Posterior cingulate gyrus (tissue), 11 donors: ENCODE measurements at regions not wholly inside any gene's neighbourhood (a gene's known extent, or its start where the extent isn't known, plus 50 kb on each side); places are given as distances from the start of the nearest gene placed in this dataset.

ENCODE experiments used
- DNase-seq, 10 donors: peaks; one replicate each; pipeline versions ENCODE4 v3.0.0 to v3.0.0-alpha.2; 2020 to 2021; ENCODE audit warnings: mixed read lengths in 3 of 10
- intact Hi-C: fragments of 100-400 bp; cut with DNase I; formaldehyde crosslinking; loops from one replicate; pipeline ENCODE4 v1.15.1; 2023

DNA sequence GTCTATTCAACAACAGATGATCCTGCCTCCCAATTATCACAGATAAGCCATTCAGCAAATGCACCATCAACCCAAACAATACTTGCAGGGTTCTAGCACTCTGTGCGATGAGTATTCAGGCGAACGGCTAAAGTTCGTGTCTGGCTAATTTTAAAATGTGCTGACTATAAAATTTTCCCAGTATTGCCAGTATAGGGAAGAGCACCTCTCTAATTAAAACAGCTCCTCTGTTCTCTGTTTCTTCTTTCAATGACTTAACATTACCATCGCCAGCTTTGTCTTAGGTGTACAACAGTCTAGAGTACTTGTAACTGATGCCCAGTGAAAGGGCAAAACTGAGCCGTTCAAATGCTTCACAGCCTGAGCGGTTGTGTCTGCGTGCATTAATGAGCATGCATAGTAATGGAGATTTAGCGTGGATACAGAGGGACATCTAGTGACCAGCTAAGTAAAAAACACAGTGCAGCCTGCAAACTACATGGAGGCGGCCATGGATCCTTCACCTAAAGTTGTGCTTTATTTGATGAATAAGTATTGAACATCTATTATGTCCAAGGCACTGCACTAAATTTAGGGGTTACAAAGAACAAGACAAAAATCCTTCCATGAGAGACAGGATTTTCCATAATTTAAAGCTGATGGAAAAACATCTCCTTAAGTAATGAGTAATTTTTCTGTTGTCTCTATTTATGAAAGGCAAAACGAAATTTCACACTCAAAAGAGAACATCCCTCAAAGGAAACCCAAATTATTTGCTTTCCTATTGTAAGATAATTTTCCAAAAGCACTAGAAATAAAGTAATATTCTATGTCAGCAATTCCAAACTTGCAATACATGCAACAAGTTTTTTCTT is 120.0 kb downstream of the SETD4 start:
- intact Hi-C loops = loop anchor here (2.0 kb wide), 2 partner anchors 1196 to 1248 kb away; no protein-coding TSS in a partner anchor

DNA sequence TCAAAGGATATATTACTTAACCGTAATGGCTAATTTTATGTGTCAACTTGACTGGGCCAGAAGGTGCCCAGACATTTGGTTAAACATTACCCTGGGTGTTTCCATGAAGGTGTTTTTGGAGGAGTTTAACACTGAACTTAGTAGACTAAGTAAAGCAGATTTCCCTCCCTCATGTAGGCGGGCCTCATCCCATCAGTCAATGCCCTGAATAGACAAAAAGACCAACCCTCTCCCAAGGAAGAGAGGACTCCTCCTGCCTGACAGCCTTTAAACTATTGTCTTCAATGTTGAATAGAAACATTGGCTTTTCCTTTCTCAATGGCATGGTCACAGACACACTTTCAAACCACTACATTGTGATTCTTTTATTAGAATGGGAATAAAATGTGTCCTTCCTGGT is 121.9 kb downstream of the SETD4 start:
- no peak for DNase-seq
- intact Hi-C loops = loop anchor here (10.0 kb wide), 1 partner anchor 1054 kb away; no protein-coding TSS in a partner anchor

More for the DNA sequence above, 120.0 kb downstream of the SETD4 start:
- peak in 8 of 10 donors; percentile 17 to 88 (median 32) for DNase-seq

DNA sequence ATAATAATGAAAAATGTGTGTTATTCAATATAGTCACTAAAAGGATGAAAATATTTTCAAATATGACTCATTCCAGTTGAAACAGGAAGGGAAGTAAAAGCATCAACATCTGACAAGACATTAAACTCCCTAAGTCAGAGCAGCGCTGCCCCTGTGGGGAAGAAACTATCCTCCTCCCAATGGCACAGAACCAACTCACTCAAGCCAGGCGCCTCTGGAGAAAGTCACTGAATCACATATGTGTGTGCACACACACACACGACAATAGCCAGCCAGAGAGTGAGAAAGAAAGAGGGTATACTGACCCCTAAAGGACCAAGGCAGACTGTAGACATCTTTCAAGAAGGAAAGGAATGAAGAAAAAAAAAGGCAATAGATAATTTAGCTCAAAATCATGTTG is 126.9 kb downstream of the SETD4 start:
- no peak for DNase-seq
- intact Hi-C loops = loop anchor here (10.0 kb wide), 1 partner anchor 1049 kb away; no protein-coding TSS in a partner anchor

DNA sequence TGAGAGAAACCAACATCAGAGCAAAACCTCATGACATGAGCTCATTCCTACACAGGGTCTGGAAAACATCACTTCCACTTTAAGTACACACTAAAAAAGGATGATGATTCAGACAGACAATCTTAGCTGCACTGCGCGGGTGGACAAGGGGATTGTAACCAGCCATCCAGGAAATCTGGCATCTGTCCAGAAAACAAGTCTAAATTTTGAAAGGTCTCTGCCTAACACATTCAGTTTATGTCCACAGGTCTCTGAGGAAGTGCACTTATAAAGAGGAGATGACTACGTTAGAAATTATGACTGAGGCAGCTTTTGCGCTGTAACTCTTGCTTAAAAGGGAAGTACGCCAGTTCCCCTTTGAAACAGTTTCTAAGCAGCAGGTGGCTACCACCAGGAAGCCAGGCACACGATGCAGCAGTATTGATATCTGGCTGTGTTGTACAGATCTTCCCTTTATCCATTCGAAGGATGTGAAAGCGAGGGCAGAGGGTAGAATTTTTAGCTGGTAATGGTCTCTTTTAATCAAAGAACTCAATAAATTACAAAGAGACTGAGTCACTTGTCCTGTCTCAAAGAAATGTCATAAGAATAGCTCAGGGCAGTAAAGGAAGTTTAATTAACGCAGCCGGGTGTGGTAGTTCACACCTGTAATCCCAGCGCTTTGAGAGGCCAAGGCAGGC is 128.0 kb downstream of the SETD4 start:
- intact Hi-C loops = loop anchor here (10.0 kb wide), 1 partner anchor 1048 kb away; no protein-coding TSS in a partner anchor
- peak in 1 of 10 donors; percentile 23 for DNase-seq

DNA sequence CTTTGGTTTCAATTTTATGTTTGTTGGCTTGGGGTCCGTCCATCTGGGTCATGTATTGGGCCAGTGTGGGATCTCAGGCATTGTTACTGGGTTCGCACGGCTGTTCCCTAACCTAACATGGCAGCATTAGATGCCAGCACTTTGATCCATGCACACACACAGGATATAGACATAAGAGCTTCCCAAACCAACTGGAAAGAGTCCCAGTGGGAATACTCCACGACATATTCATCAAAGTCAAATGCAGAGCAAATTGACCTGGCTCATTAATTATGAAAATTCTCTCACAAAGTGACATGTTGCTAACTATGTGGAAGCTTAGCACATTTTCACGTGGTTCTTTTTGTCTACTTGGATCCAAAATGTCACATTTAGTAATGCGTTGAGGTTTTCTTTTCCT is 130.4 kb downstream of the SETD4 start:
- intact Hi-C loops = loop anchor here (10.0 kb wide), 1 partner anchor 1045 kb away; no protein-coding TSS in a partner anchor
- no peak for DNase-seq

DNA sequence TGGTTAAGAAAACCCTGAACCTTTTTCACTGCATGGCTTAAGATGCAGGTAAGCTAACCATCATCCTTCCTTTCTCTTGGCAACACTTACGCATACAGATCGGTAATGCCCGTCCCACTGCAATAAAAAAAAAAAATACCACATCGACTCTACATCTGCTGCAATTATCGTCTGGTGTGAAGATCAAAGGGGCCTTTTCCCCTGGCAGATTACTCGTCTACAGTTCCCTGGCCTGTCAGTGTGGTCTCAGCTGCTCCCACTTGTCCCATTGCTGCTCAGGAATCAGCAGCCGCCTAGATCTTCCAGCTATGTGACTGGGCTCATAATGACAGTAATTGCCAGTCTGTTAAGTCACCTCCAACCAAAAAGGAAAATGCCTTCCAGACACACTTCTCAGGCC is 133.1 kb downstream of the SETD4 start:
- DNase-seq = no peak
- intact Hi-C loops = no loop called here

DNA sequence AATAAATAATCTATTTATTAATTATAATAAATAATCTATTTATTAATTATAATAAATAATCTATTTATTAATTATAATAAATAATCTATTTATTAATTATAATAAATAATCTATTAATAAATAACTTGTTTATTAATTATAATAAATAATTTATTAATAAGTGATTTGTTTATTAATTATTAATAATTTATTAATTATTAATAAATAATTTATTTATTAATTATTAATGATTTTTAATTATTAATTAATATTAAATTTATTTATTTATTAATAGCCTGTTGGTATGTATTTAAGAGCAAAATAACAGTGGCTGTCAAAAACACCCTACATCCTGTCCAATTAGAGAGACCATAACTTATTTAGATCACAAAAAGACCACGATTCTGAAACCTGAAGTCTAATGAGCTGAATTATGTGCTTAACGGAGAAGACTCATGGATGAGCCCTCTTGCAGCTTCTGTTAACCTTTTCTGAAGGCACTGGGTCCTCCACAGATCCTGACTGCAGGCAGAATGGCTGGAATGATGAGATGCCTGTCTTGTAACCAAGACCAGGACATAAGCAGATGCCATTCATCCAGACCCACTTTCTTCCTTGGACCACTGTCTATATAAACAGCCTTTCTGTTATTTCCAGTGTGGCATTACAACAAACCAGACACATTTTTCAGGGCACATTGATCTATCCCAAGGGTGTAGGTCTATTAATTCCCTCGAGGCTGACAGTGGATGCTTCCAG is 134.2 kb downstream of the SETD4 start:
- no peak for DNase-seq
- intact Hi-C loops = no loop called here

DNA sequence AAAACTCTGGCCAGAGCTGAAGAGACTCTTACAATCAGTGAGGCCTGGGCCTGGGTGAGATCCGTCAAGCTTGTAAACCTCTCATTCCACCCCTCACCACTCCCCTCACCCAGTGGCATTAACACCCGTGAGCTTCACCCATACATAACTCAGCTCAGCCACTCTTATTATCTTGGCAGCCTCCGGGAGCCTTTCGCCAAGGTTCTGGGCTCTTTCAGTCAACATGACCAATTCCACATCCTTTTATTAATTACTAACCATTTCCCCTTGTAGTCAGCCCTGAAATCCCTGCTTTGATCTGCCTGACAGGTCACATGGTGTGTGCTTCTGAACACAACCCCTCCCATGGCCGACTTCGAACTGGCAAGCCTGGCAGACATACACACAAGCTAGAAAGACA is 134.8 kb downstream of the SETD4 start:
- DNase-seq = no peak
- intact Hi-C loops = no loop called here

DNA sequence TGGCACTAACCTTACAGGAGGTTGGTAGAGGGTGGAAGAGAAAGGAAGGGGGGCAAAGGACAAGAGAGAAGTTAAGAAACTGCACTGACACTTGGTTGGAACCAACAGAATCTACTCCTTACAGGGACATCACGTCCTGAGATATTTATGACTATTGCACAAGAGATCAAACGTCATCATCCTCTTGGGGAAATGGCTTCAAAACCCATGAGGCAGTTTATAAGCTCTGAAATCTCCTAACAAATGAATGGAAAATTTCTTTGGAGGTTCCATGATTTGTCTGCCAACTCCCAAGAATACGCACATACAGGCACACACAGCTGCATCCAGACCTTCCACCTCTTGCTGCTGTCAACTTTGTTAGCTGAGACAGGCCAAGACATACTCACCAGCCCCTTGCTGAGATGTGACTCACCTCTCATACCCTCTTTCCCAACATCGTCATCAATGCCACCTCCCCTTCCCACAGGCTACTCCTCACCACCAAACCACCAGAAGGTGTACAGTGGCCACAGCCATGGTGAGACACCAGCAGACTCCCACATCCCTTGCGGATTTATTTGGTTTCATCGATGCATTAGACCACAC is 135.5 kb downstream of the SETD4 start:
- no peak for DNase-seq
- intact Hi-C loops = no loop called here

DNA sequence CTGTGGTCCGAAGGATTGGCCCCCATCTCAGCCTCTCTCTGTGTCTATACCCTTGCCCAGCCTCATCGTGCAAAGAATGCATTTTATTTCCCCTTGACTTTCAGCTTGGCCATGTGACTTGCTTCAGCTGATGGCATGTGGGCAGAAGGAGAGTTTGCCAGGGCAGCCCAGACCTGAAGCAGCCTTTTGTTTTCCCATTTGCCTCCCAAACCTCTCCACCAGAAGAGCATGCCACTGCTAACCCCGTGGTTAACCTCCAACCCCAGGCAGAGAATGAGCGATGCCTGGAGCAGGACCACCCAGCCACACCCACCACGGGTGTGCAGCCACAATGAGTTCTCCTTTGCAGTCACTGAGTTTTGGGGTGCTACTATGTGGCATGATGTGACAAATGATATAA is 136.4 kb downstream of the SETD4 start:
- intact Hi-C loops = no loop called here
- DNase-seq = no peak

DNA sequence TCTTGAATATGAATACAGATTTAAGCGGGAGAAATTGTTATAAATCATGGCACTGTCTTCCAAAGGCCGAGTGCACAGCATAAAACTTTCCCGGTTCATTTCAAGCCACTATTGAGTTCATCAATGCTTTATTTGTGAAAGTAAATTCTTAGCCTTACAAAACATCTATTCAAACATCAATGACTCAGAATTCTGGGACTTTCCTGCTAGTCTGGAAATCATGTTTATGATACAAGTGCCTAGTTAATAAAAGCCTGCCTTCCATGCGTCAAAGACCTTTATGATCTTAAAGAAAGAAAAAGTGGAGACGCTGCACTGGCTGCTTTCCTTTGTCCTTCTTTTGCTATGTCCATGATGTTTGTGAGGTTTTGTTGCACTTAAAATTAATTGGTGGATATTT is 137.7 kb downstream of the SETD4 start:
- intact Hi-C loops = no loop called here
- no peak for DNase-seq

DNA sequence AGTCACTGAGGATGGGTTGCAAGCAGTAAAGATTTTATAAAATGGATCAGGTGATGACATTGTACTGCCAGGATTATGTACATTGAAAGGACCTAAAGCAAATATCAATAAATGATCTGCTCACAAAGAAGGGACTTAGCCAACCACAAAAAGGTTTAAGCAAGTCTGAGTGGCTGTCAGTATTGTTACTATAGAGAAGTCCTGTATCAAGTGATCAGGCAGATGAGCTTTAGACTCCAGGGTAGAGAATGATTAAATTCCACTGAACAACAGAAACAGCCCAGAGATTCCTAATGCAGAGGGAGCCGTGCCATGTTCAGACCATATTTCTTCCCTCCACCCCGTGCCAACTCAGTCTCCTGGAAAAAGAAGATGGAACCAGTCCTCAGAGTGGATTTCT is 138.9 kb downstream of the SETD4 start:
- no peak for DNase-seq
- intact Hi-C loops = no loop called here

DNA sequence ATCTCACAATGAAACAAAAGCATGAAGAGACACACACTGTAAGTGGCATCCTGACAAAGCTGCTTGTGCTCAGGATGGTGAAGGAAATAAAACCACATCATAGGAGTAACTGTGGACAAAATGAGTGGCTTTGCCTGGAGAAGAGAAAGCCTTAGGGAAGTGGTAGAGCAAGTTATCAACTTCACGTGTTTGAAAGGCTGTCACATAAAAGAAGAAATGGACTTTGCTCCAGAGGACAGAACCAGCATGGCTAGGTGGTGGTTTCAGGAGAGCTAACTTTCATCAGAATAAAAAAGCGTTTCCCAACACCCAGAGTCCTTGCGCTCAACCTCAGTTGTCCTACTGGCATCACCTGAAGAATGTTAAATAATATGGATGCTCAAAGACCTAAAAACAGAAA is 139.9 kb downstream of the SETD4 start:
- DNase-seq = no peak
- intact Hi-C loops = no loop called here

DNA sequence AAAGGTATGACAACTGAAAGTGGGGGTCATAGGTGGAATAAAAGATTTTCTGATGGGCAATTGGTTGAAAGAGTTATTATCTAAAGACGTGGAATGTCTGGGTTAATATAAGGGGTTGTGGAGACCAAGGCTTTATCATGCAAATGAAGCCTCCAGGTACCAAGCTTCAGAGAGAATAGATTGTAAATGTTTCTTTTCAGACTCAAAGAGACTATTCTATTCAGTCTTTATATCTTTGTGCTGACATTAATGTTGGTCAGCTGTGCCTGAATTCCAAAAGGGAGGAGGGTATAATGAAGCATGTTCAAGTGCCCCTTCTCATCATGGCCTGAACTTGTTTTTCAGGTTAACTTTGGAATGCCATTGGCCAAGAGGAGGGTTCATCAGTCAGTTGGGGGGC is 145.3 kb downstream of the SETD4 start:
- no peak for DNase-seq
- intact Hi-C loops = no loop called here

DNA sequence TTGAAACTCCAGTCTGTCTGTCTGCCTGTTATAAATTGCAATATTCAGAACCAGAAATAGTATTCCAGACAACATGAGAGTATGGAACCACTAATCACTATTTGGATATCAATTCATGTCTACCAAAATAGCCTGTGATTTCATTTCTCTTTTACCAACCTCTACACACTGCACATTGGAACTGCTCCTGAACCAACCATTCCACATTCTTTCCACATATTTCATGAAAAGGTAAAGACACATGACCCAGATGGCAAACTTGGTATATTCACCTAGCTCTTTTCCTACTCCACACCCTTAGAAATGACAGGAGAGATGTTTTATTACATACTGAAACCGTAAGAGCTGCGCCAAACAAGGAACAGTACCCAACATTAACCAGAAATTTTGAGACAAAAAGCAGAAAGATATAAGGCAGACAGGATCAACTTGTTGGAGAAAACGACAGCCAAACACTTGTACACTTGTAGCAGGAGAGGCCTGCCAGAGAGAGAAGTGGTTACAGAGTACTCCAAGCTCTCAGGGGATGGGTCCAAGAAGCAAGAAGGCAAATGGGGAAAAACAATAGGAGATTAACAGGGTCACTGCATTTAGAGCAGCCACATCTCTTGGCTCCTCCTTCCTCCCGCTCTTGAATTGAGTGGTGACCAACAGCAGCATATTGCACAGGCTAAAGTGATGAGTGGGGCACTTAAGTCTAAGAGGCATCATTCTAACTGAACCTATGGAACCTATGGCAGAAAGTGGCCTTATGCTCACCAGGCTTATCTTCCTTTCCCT is 148.7 kb downstream of the SETD4 start:
- DNase-seq = no peak
- intact Hi-C loops = no loop called here

DNA sequence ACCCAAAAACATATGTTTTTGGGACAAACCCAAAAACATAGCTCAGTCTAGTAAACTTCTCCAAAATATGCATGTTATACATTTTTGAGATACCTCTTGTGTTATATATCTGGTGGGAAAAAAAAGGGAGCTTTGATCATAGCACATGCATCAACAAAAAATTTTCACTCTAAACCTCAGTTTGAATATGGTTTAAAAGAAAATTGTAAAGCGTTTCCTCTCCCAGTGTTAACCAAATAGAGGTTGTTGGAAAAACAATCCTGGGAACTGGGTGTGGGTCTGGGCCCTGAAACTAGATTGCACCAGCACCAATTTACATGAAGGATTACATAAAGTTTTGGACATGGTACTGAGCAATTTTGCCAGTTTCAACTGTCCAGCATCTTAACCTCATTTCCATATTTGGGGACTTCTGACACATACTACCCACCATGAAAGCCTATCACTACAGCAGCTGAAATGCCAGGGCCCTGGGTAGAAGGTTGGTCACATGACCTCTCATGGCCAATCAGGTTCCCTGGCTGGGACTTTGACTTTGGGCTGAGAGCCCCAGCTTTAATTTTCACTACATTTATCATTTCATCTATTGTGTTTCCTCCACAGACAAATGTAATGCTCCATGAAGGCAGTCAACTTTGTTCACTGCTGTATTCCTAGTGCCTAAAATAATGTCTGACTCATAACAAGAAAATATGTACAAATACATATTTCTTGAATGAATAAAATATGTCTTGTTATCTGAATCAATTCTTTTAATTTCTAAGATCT is 150.7 kb downstream of the SETD4 start:
- DNase-seq = no peak
- intact Hi-C loops = no loop called here

DNA sequence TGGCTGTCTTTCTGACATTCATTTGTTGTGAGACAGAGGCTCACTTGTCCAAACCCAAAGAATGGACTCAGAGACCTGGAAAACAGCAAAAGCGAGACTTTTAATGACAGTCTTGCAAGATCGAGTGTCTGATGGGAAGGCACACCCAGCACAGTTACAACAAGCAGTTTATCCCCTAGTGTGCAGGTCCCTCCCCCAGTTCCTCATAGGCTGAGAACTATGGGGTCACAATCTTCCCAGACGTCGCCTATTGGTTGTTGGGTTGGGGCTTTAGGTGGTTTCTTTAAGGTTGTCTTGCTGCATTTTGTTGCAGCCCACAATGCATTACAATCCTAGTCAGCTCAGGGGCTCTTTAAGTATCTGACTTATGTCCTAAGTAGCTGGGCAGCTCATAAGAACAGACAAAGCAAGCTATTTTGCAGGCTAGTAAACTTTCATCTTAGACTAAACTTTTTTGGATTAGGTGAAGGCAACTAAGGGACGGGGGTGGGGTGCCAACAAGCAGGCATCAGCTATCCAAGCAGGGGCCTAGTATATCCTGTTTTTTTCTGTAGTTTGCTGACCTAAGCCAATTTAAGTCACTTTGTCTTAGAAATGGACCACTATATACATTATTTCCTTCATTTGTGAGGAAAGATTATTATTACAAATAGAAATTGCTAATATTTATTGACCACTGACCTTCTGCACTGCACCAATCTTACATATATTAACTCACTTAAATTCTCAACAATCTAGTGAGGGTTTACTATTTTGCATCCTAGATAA is 151.8 kb downstream of the SETD4 start:
- intact Hi-C loops = no loop called here

DNA sequence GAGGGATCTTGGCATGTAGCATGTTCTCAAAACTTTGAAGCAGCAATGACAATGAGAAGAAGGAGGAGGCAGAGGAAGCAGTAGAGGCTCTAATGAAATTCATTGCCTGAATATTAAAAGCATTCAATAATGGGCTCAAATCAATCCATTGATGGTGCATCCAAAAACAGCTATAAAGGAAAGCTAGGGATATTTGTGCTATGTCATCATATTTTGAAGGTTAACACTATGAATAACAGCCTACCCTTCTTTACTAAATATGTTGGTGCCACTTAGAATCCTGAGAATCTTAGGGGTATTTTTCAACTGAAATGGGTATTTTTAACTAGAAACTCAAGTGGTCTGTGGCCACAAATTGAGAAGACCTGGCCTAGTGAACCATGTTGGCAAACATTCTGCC is 153.7 kb downstream of the SETD4 start:
- intact Hi-C loops = no loop called here
- DNase-seq = no peak

More for the DNA sequence above, 151.8 kb downstream of the SETD4 start:
- no peak for DNase-seq
